Activated T-helper 2 cell treated with anti-CD3 and anti-CD28 coated beads, Interferon-gamma antibody, Interleukin-2, Interleukin-4, amounts not matched to agents 10 μg/mL and 5 μg/mL and 100 μg/mL, durations not matched to agents 14 hours and 24 hours and 36 hours (primary cell): ENCODE measurements at regions not wholly inside any gene's neighbourhood (a gene's known extent, or its start where the extent isn't known, plus 50 kb on each side); places are given as distances from the start of the nearest gene placed in this dataset.
"Not testable (repeated sequence)": the region's sequence is repeated elsewhere in the genome, so short reads cannot be mapped to it uniquely, and the experiment has no call there.

ENCODE experiments used
- DNase-seq: peaks from one replicate; pipeline ENCODE4 v3.0.0; 2021; ENCODE audit warnings: low spot score
- H3K27ac Mint-ChIP-seq: one replicate; pipeline ENCODE4 v1.8.0; 2021; ENCODE audit warnings: mixed read lengths
- H3K27me3 Mint-ChIP-seq: one replicate; pipeline ENCODE4 v1.8.0; 2021; ENCODE audit warnings: low read depth, mixed read lengths
- H3K36me3 Mint-ChIP-seq: one replicate; pipeline ENCODE4 v1.8.0; 2021; ENCODE audit warnings: low read depth, mixed read lengths
- H3K4me1 Mint-ChIP-seq: one replicate; pipeline ENCODE4 v1.8.0; 2021; ENCODE audit warnings: low read depth, mixed read lengths
- H3K4me3 Mint-ChIP-seq: one replicate; pipeline ENCODE4 v1.8.0; 2021; ENCODE audit warnings: low read depth, mild to moderate bottlenecking, moderate library complexity, mixed read lengths
- H3K9me3 Mint-ChIP-seq: one replicate; pipeline ENCODE4 v1.8.0; 2021; ENCODE audit warnings: mixed read lengths
- intact Hi-C: fragments of 100-400 bp; cut with micrococcal nuclease; formaldehyde crosslinking; loops from one replicate; pipeline ENCODE4 v1.15.1; 2023

- H3K4me1 Mint-ChIP-seq, result no peaks in the 10 kb centered on the region
- intact Hi-C loops, result no loop called here
- no peak overlapping the region for H3K4me3 Mint-ChIP-seq
- no peaks in the 10 kb centered on the region for H3K27me3 Mint-ChIP-seq
- no peak overlapping the region for H3K27ac Mint-ChIP-seq
- no peaks in the 10 kb centered on the region for H3K9me3 Mint-ChIP-seq
- H3K36me3 Mint-ChIP-seq, result no peaks in the 10 kb centered on the region
- DNase-seq, result no peak
These were observed 99.5 kb upstream of the GSE1 start for GRCh38 chr16:85513649-85514048.

GRCh38 chr16:85514295-85514597, 98.9 kb upstream of the GSE1 start:
- no peaks in the 10 kb centered on the region for H3K9me3 Mint-ChIP-seq
- intact Hi-C loops, result no loop called here
- H3K36me3 Mint-ChIP-seq, result no peaks in the 10 kb centered on the region
- no peak overlapping the region for H3K4me3 Mint-ChIP-seq
- H3K4me1 Mint-ChIP-seq, result no peaks in the 10 kb centered on the region
- no peaks in the 10 kb centered on the region for H3K27me3 Mint-ChIP-seq
- DNase-seq, result no peak
- no peak overlapping the region for H3K27ac Mint-ChIP-seq

GRCh38 chr16:85514598-85515318, 98.4 kb upstream of the GSE1 start:
- intact Hi-C loops, result no loop called here
- Mint-ChIP-seq H3K27ac (no peak overlapping the region), H3K4me3 (no peak overlapping the region), H3K27me3 (no peaks in the 10 kb centered on the region), H3K36me3 (no peaks in the 10 kb centered on the region), H3K4me1 (no peaks in the 10 kb centered on the region), H3K9me3 (no peaks in the 10 kb centered on the region)
- DNase-seq, result no peak

GRCh38 chr16:85515319-85515745, 97.8 kb upstream of the GSE1 start:
- H3K4me1 Mint-ChIP-seq, result no peaks in the 10 kb centered on the region
- intact Hi-C loops, result no loop called here
- H3K27me3 Mint-ChIP-seq, result no peaks in the 10 kb centered on the region
- no peaks in the 10 kb centered on the region for H3K9me3 Mint-ChIP-seq
- H3K36me3 Mint-ChIP-seq, result no peaks in the 10 kb centered on the region
- no peak for DNase-seq
- H3K4me3 Mint-ChIP-seq, result no peak overlapping the region
- H3K27ac Mint-ChIP-seq, result no peak overlapping the region

- H3K27ac Mint-ChIP-seq, result no peak overlapping the region
- intact Hi-C loops, result no loop called here
- no peaks in the 10 kb centered on the region for H3K27me3 Mint-ChIP-seq
- no peak overlapping the region for H3K4me3 Mint-ChIP-seq
- DNase-seq, result no peak
- H3K36me3 Mint-ChIP-seq, result no peaks in the 10 kb centered on the region
- H3K4me1 Mint-ChIP-seq, result no peaks in the 10 kb centered on the region
- H3K9me3 Mint-ChIP-seq, result no peaks in the 10 kb centered on the region
These were observed 97.2 kb upstream of the GSE1 start for GRCh38 chr16:85515830-85516397.

GRCh38 chr16:85517154-85517553, 96.0 kb upstream of the GSE1 start:
- intact Hi-C loops, result no loop called here
- DNase-seq, result no peak
- Mint-ChIP-seq H3K36me3 (no peaks in the 10 kb centered on the region), H3K27me3 (no peaks in the 10 kb centered on the region), H3K27ac (no peak overlapping the region), H3K9me3 (no peaks in the 10 kb centered on the region), H3K4me3 (no peak overlapping the region), H3K4me1 (no peaks in the 10 kb centered on the region)

- no peak overlapping the region for H3K4me3 Mint-ChIP-seq
- DNase-seq, result no peak
- no peaks in the 10 kb centered on the region for H3K36me3 Mint-ChIP-seq
- intact Hi-C loops, result no loop called here
- no peaks in the 10 kb centered on the region for H3K4me1 Mint-ChIP-seq
- no peaks in the 10 kb centered on the region for H3K9me3 Mint-ChIP-seq
- H3K27ac Mint-ChIP-seq, result no peak overlapping the region
- no peaks in the 10 kb centered on the region for H3K27me3 Mint-ChIP-seq
These were observed 95.5 kb upstream of the GSE1 start for GRCh38 chr16:85517563-85518179.

- no peaks in the 10 kb centered on the region for H3K4me1 Mint-ChIP-seq
- intact Hi-C loops, result no loop called here
- H3K4me3 Mint-ChIP-seq, result no peak overlapping the region
- no peak overlapping the region for H3K27ac Mint-ChIP-seq
- H3K36me3 Mint-ChIP-seq, result no peaks in the 10 kb centered on the region
- no peak for DNase-seq
- H3K27me3 Mint-ChIP-seq, result no peaks in the 10 kb centered on the region
- no peaks in the 10 kb centered on the region for H3K9me3 Mint-ChIP-seq
These were observed 94.6 kb upstream of the GSE1 start for GRCh38 chr16:85518398-85519049.

- H3K27ac Mint-ChIP-seq, H3K4me3 Mint-ChIP-seq, DNase-seq, H3K9me3 Mint-ChIP-seq, H3K36me3 Mint-ChIP-seq, H3K4me1 Mint-ChIP-seq, intact Hi-C loops, H3K27me3 Mint-ChIP-seq: not testable (repeated sequence)
These were observed 94.1 kb upstream of the GSE1 start for GRCh38 chr16:85519050-85519440.

- DNase-seq, result no peak
- intact Hi-C loops, result no loop called here
- Mint-ChIP-seq H3K36me3 (no peaks in the 10 kb centered on the region), H3K9me3 (no peaks in the 10 kb centered on the region), H3K27me3 (no peaks in the 10 kb centered on the region), H3K4me1 (no peaks in the 10 kb centered on the region), H3K4me3 (no peak overlapping the region), H3K27ac (no peak overlapping the region)
These were observed 93.4 kb upstream of the GSE1 start for GRCh38 chr16:85519540-85520231.

- no peaks in the 10 kb centered on the region for H3K36me3 Mint-ChIP-seq
- H3K4me3 Mint-ChIP-seq, result no peak overlapping the region
- intact Hi-C loops, result no loop called here
- H3K27ac Mint-ChIP-seq, result no peak overlapping the region
- no peaks in the 10 kb centered on the region for H3K9me3 Mint-ChIP-seq
- H3K27me3 Mint-ChIP-seq, result no peaks in the 10 kb centered on the region
- no peak for DNase-seq
- no peaks in the 10 kb centered on the region for H3K4me1 Mint-ChIP-seq
These were observed 92.1 kb upstream of the GSE1 start for GRCh38 chr16:85520853-85521521.

- no peaks in the 10 kb centered on the region for H3K36me3 Mint-ChIP-seq
- H3K27ac Mint-ChIP-seq, result no peak overlapping the region
- intact Hi-C loops, result no loop called here
- H3K4me3 Mint-ChIP-seq, result no peak overlapping the region
- no peaks in the 10 kb centered on the region for H3K4me1 Mint-ChIP-seq
- DNase-seq, result no peak
- H3K27me3 Mint-ChIP-seq, result no peaks in the 10 kb centered on the region
- no peaks in the 10 kb centered on the region for H3K9me3 Mint-ChIP-seq
These were observed 91.4 kb upstream of the GSE1 start for GRCh38 chr16:85521552-85522307.
